Large intestine (tissue), 3 donors: ENCODE measurements at regions not wholly inside any gene's neighbourhood (a gene's known extent, or its start where the extent isn't known, plus 50 kb on each side); places are given as distances from the start of the nearest gene placed in this dataset.

Source experiments
- DNase-seq, 2 donors: peaks; one replicate each; pipeline versions ENCODE4 v3.0.0 to v3.0.0-alpha.2; 2013
- H3K27ac ChIP-seq: one replicate; pipeline ENCODE4 v1.5.1; 2013; ENCODE audit warnings: low read length
- H3K27me3 ChIP-seq: 2 replicates; pipeline ENCODE4 v1.6.1; 2013; ENCODE audit warnings: low read length; ENCODE audit not compliant: control insufficient read depth, insufficient read depth
- H3K36me3 ChIP-seq: 2 replicates; pipeline ENCODE4 v1.6.1; 2013; ENCODE audit warnings: low read length; ENCODE audit not compliant: control insufficient read depth, insufficient read depth
- H3K4me1 ChIP-seq: one replicate; pipeline ENCODE4 v1.6.1; 2013; ENCODE audit warnings: low read length; ENCODE audit not compliant: control insufficient read depth, insufficient read depth
- H3K4me3 ChIP-seq: one replicate; pipeline ENCODE4 v1.5.1; 2013; ENCODE audit warnings: low read length
- H3K9me3 ChIP-seq: one replicate; pipeline ENCODE4 v1.6.1; 2013; ENCODE audit warnings: mild to moderate bottlenecking, low read depth, low read length, moderate library complexity; ENCODE audit not compliant: control insufficient read depth
- WGBS: methylation state at CpG from one replicate; pipeline ENCODE4 v1.1.5; 2013; ENCODE audit warnings: low lambda C conversion rate; ENCODE audit not compliant: insufficient coverage; 5-methylcytosine and 5-hydroxymethylcytosine counted together

- Histone ChIP-seq H3K27ac (no peak overlapping the region), H3K27me3 (no peaks in the 10 kb centered on the region), H3K4me3 (no peak overlapping the region), H3K36me3 (no peaks in the 10 kb centered on the region), H3K4me1 (no peaks in the 10 kb centered on the region), H3K9me3 (no peaks in the 10 kb centered on the region)
- WGBS = 90% methylated on average over 2 of the region's 3 CpGs
- DNase-seq = no peak
These were observed 168.5 kb upstream of the BMP4 start for GRCh38 chr14:54125109-54125508.

DNA sequence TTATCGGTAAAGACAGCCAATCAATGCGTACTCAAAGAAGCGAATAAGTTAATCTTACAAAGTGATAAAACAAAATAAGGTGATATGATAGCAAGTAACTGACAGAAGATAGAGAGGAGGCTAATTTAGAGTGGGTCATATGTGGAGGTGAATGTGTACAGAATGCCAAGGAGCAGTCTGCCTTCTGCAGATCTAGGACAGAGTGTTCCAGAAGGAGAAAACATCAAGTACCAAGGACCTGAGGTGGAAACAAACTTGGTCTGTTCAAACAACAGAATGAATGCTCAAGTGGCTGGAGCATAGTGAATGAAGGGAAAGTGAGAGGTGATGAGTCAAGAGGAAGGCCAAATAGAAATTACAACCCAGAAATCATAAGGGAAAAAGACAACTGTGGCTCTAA is 170.3 kb upstream of the BMP4 start:
- Histone ChIP-seq H3K27ac (no peak overlapping the region), H3K27me3 (no peaks in the 10 kb centered on the region), H3K4me1 (no peaks in the 10 kb centered on the region), H3K4me3 (no peak overlapping the region), H3K36me3 (no peaks in the 10 kb centered on the region), H3K9me3 (no peaks in the 10 kb centered on the region)
- WGBS = 84% methylated on average over 3 of the region's 3 CpGs
- no peak for DNase-seq

GRCh38 chr14:54127526-54127925 is 170.9 kb upstream of the BMP4 start:
- Histone ChIP-seq H3K36me3 (no peaks in the 10 kb centered on the region), H3K4me3 (no peak overlapping the region), H3K27me3 (no peaks in the 10 kb centered on the region), H3K9me3 (no peaks in the 10 kb centered on the region), H3K27ac (no peak overlapping the region), H3K4me1 (no peaks in the 10 kb centered on the region)
- DNase-seq = no peak
- WGBS = no CpG with 5 or more reads among the region's 2 CpGs

- Histone ChIP-seq H3K4me1 (peaks cover 14% of the 10 kb centered on the region), H3K36me3 (no peaks in the 10 kb centered on the region), H3K4me3 (no peak overlapping the region), H3K27me3 (no peaks in the 10 kb centered on the region), H3K9me3 (no peaks in the 10 kb centered on the region), H3K27ac (no peak overlapping the region)
- 67% methylated on average over 3 of the region's 5 CpGs for WGBS
- no peak for DNase-seq
These were observed 173.4 kb upstream of the BMP4 start for GRCh38 chr14:54129850-54130640.

- 100% methylated on average over 1 of the region's 3 CpGs for WGBS
These were observed 175.9 kb upstream of the BMP4 start for GRCh38 chr14:54132496-54132895.

DNA sequence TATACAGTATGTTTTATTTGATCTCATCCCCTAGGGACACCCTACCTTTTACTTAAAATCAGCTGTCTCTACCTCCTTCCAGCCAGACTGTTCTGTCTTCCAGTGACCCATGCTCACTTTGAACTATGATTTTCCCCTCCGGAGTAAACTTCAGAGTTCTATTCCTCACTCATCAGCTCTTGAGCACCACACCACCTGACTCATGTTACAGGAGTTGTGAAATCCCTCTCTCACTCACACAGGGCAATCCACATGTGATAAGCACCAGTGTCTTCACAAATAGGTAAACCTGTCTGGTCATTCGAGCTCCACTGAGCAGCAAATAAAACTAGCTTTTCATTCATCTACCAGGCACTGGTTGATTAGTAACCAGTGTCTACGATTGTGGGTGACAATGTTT is 177.3 kb upstream of the BMP4 start:
- Histone ChIP-seq H3K27me3 (no peaks in the 10 kb centered on the region), H3K4me1 (peaks cover 15% of the 10 kb centered on the region), H3K4me3 (no peak overlapping the region), H3K9me3 (no peaks in the 10 kb centered on the region), H3K36me3 (no peaks in the 10 kb centered on the region), H3K27ac (peak overlapping the region; percentile 70)
- peak; percentile 92 to 95 for DNase-seq
- 20% methylated on average over 1 of the region's 3 CpGs for WGBS

More at GRCh38 chr14:54132496-54132895, 175.9 kb upstream of the BMP4 start:
- no peaks in the 10 kb centered on the region for H3K9me3 ChIP-seq
- no peak overlapping the region for H3K4me3 ChIP-seq
- DNase-seq = no peak
- H3K36me3 ChIP-seq = no peaks in the 10 kb centered on the region
- H3K4me1 ChIP-seq = peaks cover 15% of the 10 kb centered on the region
- no peaks in the 10 kb centered on the region for H3K27me3 ChIP-seq
- no peak overlapping the region for H3K27ac ChIP-seq

DNA sequence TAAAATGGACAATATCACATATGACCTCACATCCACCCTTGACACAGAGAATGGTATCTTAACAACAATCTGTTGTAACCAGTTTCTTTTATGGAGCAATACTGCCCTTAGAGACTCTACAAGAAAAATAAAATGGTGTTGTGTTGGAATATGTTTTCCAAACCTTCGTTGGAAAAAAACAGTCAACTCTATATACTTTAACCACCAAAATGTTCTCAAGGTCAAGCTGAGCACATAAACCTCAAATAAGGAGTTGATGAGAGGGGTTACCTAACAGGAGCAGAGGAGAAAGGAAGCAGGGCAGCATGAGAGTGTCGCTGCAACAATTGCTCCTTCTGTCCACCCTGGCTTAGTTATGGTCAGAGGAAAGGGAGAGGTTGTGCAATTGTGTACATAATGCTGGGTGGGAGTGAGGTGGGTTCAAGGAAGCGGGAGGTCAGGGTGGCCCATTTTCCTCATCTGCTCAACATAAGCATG is 179.2 kb upstream of the BMP4 start:
- H3K4me1 ChIP-seq = peaks cover 15% of the 10 kb centered on the region
- 80% methylated on average over 1 of the region's 3 CpGs for WGBS
- peak in 1 of 2 donors; percentile 31 for DNase-seq

GRCh38 chr14:54136894-54137613 is 180.4 kb upstream of the BMP4 start:
- WGBS = 40% methylated on average over 1 of the region's 6 CpGs
- Histone ChIP-seq H3K27ac (no peak overlapping the region), H3K4me3 (no peak overlapping the region), H3K9me3 (no peaks in the 10 kb centered on the region), H3K27me3 (no peaks in the 10 kb centered on the region), H3K4me1 (peaks cover 15% of the 10 kb centered on the region), H3K36me3 (no peaks in the 10 kb centered on the region)
- DNase-seq = no peak

More for the DNA sequence above, 179.2 kb upstream of the BMP4 start:
- Histone ChIP-seq H3K9me3 (no peaks in the 10 kb centered on the region), H3K27me3 (no peaks in the 10 kb centered on the region), H3K27ac (peak overlapping the region; percentile 56), H3K36me3 (no peaks in the 10 kb centered on the region), H3K4me3 (no peak overlapping the region)

DNA sequence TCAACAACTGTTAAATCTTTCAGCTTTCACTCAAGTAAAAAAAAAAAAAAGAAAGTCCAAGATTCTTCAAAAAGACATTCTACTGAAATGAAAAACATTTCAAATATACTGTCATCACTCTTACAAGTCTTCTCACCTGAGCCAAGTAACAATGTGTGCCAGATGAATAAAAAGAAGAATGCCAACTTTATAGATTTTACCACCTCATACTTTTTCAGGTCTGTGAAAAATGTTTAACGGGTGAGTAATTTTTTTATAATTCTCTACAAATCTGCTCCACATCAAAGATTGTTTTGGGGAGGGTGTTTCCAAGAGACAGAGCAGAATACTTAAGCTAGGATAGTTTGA is 181.0 kb upstream of the BMP4 start:
- no peak overlapping the region for H3K27ac ChIP-seq
- WGBS = 100% methylated on average over 1 of the region's 1 CpG

DNA sequence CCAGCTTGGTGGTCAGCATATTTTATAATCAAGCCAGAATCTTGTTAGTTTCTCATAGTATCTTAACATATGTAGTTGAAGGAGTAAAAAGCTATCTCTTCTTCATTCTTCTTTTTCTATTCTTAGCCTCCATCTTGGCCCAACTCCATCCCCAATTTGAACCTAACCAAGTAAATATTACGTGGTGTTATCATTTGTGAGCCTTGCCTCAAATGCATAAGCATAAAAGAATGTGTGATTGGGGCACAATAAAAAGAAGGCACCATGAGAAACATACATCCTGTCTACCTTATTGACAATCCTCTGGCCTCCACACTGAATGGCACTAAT is 181.4 kb upstream of the BMP4 start:
- WGBS = no CpG with 5 or more reads among the region's 1 CpG
- Histone ChIP-seq H3K36me3 (no peaks in the 10 kb centered on the region), H3K27me3 (no peaks in the 10 kb centered on the region), H3K4me3 (no peak overlapping the region), H3K27ac (no peak overlapping the region), H3K9me3 (no peaks in the 10 kb centered on the region), H3K4me1 (peaks cover 15% of the 10 kb centered on the region)
- DNase-seq = no peak

More for the DNA sequence above, 181.0 kb upstream of the BMP4 start:
- H3K4me1 ChIP-seq = peaks cover 15% of the 10 kb centered on the region
- no peaks in the 10 kb centered on the region for H3K36me3 ChIP-seq
- no peaks in the 10 kb centered on the region for H3K27me3 ChIP-seq
- no peak for DNase-seq
- H3K9me3 ChIP-seq = no peaks in the 10 kb centered on the region
- H3K4me3 ChIP-seq = no peak overlapping the region
